Lung (tissue), 11 donors: ENCODE measurements at regions not wholly inside any gene's neighbourhood (a gene's known extent, or its start where the extent isn't known, plus 50 kb on each side); places are given as distances from the start of the nearest gene placed in this dataset.
A peak's percentile ranks its signal among the peaks of the same experiment; 100 is the strongest.

Source experiments
- ATAC-seq: fragments of 200-7000 bp; cut with Tn5 transposase; one replicate; pipeline ENCODE4 v1.9.1; 2020; ENCODE audit warnings: moderate number of reproducible peaks; ENCODE audit not compliant: insufficient read depth, low FRiP score
- DNase-seq, 3 donors: peaks; one replicate each; pipeline ENCODE4 v3.0.0-alpha.2; 2013 to 2017
- H3K27ac ChIP-seq, 2 donors: one replicate each; pipeline ENCODE4 v1.5.1; 2013; ENCODE audit warnings: mild to moderate bottlenecking in 2 of 2, moderate library complexity in 2 of 2, control low read depth in 1 of 2, inconsistent platforms in 1 of 2, low read depth in 1 of 2, low read length in 1 of 2
- H3K27me3 ChIP-seq, 3 donors: one replicate each; pipeline ENCODE4 v1.5.1; 2013; ENCODE audit warnings: low read length in 2 of 3; ENCODE audit not compliant: control insufficient read depth in 3 of 3, insufficient read depth in 3 of 3
- H3K36me3 ChIP-seq, 4 donors: one replicate each; pipeline ENCODE4 v1.5.1; 2013; ENCODE audit warnings: low read length in 4 of 4, mild to moderate bottlenecking in 1 of 4, moderate library complexity in 1 of 4; ENCODE audit not compliant: control insufficient read depth in 4 of 4, insufficient read depth in 4 of 4
- H3K4me1 ChIP-seq, 5 donors: one replicate each; pipeline ENCODE4 v1.5.1; 2013; ENCODE audit warnings: low read length in 5 of 5, mild to moderate bottlenecking in 2 of 5, moderate library complexity in 1 of 5; ENCODE audit not compliant: control insufficient read depth in 5 of 5, insufficient read depth in 5 of 5
- H3K4me3 ChIP-seq: one replicate; pipeline ENCODE4 v1.5.1; 2013; ENCODE audit warnings: mild to moderate bottlenecking, control low read depth, moderate library complexity
- H3K9ac ChIP-seq, 2 donors: one replicate each; pipeline ENCODE4 v1.5.1; 2013; ENCODE audit warnings: low read length in 2 of 2, control low read depth in 1 of 2; ENCODE audit not compliant: insufficient read depth in 1 of 2
- H3K9me3 ChIP-seq, 4 donors: one replicate each; pipeline ENCODE4 v1.5.1; 2013; ENCODE audit warnings: low read length in 3 of 4, mild to moderate bottlenecking in 1 of 4, moderate library complexity in 1 of 4; ENCODE audit not compliant: control insufficient read depth in 4 of 4, insufficient read depth in 3 of 4
- CTCF ChIP-seq: IDR thresholded peaks from 2 replicates; pipeline ENCODE4 v1.5.1; 2012; ENCODE audit warnings: mild to moderate bottlenecking; ENCODE audit errors: control extremely low read depth, extremely low read depth
- WGBS, 2 donors: extraction: QIAGEN DNeasy Blood & Tissue Kit; methylation state at CpG; one replicate each; pipeline ENCODE4 v1.1.7; 2013; 5-methylcytosine and 5-hydroxymethylcytosine counted together
- donor health status: control.
- donor health status: control.
- donor health status: Bipolar disorder and iron deficiency.
- donor health status: healthy.
- donor health status: DM: yes; HTN: yes; CAD: no.

- Histone ChIP-seq H3K9ac (no peak overlapping the region), H3K36me3 (no peaks in the 10 kb centered on the region), H3K27me3 (no peaks in the 10 kb centered on the region), H3K4me3 (no peak overlapping the region), H3K27ac (no peak overlapping the region), H3K9me3 (peaks cover 0 to 1% (median 0%) of the 10 kb centered on the region in 4 donors), H3K4me1 (peaks cover 0 to 6% (median 3%) of the 10 kb centered on the region in 5 donors)
- DNase-seq (no peak), ATAC-seq (no peak)
- 90 to 94% methylated on average over 1 of the region's 1 CpG for WGBS, 2 donors
- no peak for TF ChIP-seq CTCF
Measured at GRCh38 chr12:25651931-25652330, 98.8 kb upstream of the LMNTD1 start.

- DNase-seq: no peak
- Histone ChIP-seq H3K27ac (no peak overlapping the region), H3K4me3 (no peak overlapping the region), H3K36me3 (no peaks in the 10 kb centered on the region), H3K4me1 (peaks cover 0 to 6% (median 3%) of the 10 kb centered on the region in 5 donors), H3K27me3 (no peaks in the 10 kb centered on the region), H3K9ac (no peak overlapping the region), H3K9me3 (peaks cover 0 to 1% (median 0%) of the 10 kb centered on the region in 4 donors)
- no peak for TF ChIP-seq CTCF
- ATAC-seq: no peak
- 81 to 99% methylated on average over 2 of the region's 2 CpGs for WGBS, 2 donors
Measured at GRCh38 chr12:25652371-25652770, 99.3 kb upstream of the LMNTD1 start.

- Histone ChIP-seq H3K36me3 (no peaks in the 10 kb centered on the region), H3K9ac (no peak overlapping the region), H3K27ac (no peak overlapping the region), H3K27me3 (no peaks in the 10 kb centered on the region), H3K9me3 (no peaks in the 10 kb centered on the region), H3K4me3 (no peak overlapping the region), H3K4me1 (peaks cover 0 to 3% (median under 1%) of the 10 kb centered on the region in 5 donors)
- peak; percentile 9 for ATAC-seq
- WGBS, 2 donors: 32 to 52% methylated on average over 8 of the region's 8 CpGs
- no peak for TF ChIP-seq CTCF
- peak; percentile 26 to 58 (median 29) for DNase-seq
Measured at GRCh38 chr12:25653487-25654175, 100.5 kb upstream of the LMNTD1 start.
